HAP-1 (cell line): ENCODE measurements at regions not wholly inside any gene's neighbourhood (a gene's known extent, or its start where the extent isn't known, plus 50 kb on each side); places are given as distances from the start of the nearest gene placed in this dataset.

ENCODE experiments used
- DNase-seq, 2 experiments: peaks; one replicate each; pipeline ENCODE4 v3.0.0-alpha.2; 2016 to 2020; ENCODE audit warnings: low spot score in 2 of 2
- H3K27me3 ChIP-seq: fragments of 250-450 bp; sonication (Bioruptor Pico); 2 replicates; pipeline ENCODE4 v1.5.1; 2020; ENCODE audit warnings: low read depth, mild to moderate bottlenecking, moderate library complexity
- H3K36me3 ChIP-seq: fragments of 250-450 bp; sonication (Bioruptor Pico); replicated peaks from 2 replicates; pipeline ENCODE4 v1.5.1; 2020; ENCODE audit warnings: mild to moderate bottlenecking
- H3K4me1 ChIP-seq: fragments of 250-450 bp; sonication (Bioruptor Pico); 2 replicates; pipeline ENCODE4 v1.5.1; 2020; ENCODE audit warnings: mild to moderate bottlenecking
- H3K4me3 ChIP-seq: fragments of 250-450 bp; sonication (Bioruptor Pico); 2 replicates; pipeline ENCODE4 v1.5.1; 2020; ENCODE audit warnings: mild to moderate bottlenecking, moderate library complexity
- H3K9me3 ChIP-seq: fragments of 250-450 bp; sonication (Bioruptor Pico); 2 replicates; pipeline ENCODE4 v1.5.1; 2020; ENCODE audit warnings: mild to moderate bottlenecking, moderate library complexity
- in situ Hi-C: fragments of 300-500 bp; cut with MboI; formaldehyde crosslinking; loops from 3 replicates; pipeline ENCODE4 v1.14.3; 2020; ENCODE audit warnings: low sequenced_read_pairs, inconsistent platforms, mixed read lengths

GRCh38 chr5:73380710-73381589, 67.6 kb downstream of the FOXD1 start:
- H3K9me3 ChIP-seq: peaks cover 2% of the 10 kb centered on the region; the same call in 1 of the 2 replicates
- no peaks in the 10 kb centered on the region for H3K36me3 ChIP-seq
- H3K4me1 ChIP-seq: no peaks in the 10 kb centered on the region
- H3K4me3 ChIP-seq: no peak overlapping the region
- no peaks in the 10 kb centered on the region for H3K27me3 ChIP-seq
- DNase-seq: no peak
- in situ Hi-C loops: no loop called here

GRCh38 chr5:73380041-73380440, 68.5 kb downstream of the FOXD1 start:
- Histone ChIP-seq H3K36me3 (no peaks in the 10 kb centered on the region), H3K27me3 (no peaks in the 10 kb centered on the region), H3K4me1 (no peaks in the 10 kb centered on the region), H3K9me3 (no peaks in the 10 kb centered on the region; the same call in 1 of the 2 replicates), H3K4me3 (no peak overlapping the region)
- no peak for DNase-seq
- in situ Hi-C loops: no loop called here

GRCh38 chr5:73379435-73379834, 69.1 kb downstream of the FOXD1 start:
- Histone ChIP-seq H3K9me3 (no peaks in the 10 kb centered on the region; the same call in 1 of the 2 replicates), H3K4me3 (no peak overlapping the region), H3K36me3 (no peaks in the 10 kb centered on the region), H3K27me3 (no peaks in the 10 kb centered on the region), H3K4me1 (no peaks in the 10 kb centered on the region)
- in situ Hi-C loops: no loop called here
- no peak for DNase-seq

DNA sequence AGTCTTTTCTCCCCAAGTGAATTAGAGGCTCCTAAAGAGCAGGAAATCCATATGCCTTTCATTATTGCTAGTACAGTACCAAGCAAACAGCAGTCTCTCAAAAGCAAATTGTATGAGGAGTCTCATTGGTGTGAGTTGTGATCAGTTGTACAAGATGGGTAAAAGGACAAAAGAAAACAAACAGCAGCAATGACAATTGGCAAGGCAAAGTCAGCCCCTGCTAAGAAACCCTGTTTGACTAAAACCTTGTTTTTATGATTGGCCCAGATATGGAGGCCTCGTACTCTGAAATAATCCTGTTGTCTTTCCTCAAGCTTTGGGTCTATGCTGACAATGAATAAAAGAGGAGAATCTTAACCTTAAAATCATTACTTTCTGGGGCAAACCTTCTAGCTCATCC, 69.8 kb downstream of the FOXD1 start:
- Histone ChIP-seq H3K4me1 (no peaks in the 10 kb centered on the region), H3K36me3 (no peaks in the 10 kb centered on the region), H3K9me3 (no peaks in the 10 kb centered on the region; the same call in 1 of the 2 replicates), H3K27me3 (no peaks in the 10 kb centered on the region), H3K4me3 (no peak overlapping the region)
- in situ Hi-C loops: no loop called here
- DNase-seq: no peak

- in situ Hi-C loops: no loop called here
- Histone ChIP-seq H3K36me3 (no peaks in the 10 kb centered on the region), H3K4me1 (no peaks in the 10 kb centered on the region), H3K4me3 (no peak overlapping the region), H3K9me3 (no peaks in the 10 kb centered on the region; the same call in 1 of the 2 replicates), H3K27me3 (no peaks in the 10 kb centered on the region)
- no peak for DNase-seq
These were observed 70.5 kb downstream of the FOXD1 start for GRCh38 chr5:73378070-73378469.

DNA sequence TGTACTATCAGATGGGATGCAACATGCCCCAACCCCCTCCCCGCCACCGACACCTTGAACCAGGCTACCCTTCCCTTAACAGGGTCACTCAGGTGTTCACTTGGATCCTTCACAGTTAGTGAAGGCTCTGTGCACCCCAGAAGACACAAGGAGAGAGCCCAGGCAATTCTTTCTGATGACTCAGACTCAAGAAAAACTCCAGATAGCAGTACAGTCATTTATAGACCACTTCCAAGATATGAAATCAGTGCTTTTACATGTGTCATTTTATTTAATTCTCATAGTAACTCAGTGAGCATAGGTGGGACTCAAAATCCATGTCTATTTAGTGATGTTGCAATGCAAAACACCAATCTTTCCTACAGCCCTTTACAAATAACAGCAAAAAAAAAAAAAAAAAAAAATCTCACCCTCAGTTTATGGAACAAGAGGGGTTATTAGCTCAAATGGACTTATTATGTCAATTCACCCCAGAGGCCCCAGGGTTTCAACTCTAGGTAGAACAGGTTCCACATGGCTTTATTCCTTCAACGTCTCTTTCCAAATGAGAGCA, 71.9 kb downstream of the FOXD1 start:
- H3K36me3 ChIP-seq: no peaks in the 10 kb centered on the region
- no peaks in the 10 kb centered on the region for H3K27me3 ChIP-seq
- no peak overlapping the region for H3K4me3 ChIP-seq
- in situ Hi-C loops: no loop called here
- DNase-seq: no peak
- no peaks in the 10 kb centered on the region for H3K4me1 ChIP-seq
- no peaks in the 10 kb centered on the region; the same call in 1 of the 2 replicates for H3K9me3 ChIP-seq

DNA sequence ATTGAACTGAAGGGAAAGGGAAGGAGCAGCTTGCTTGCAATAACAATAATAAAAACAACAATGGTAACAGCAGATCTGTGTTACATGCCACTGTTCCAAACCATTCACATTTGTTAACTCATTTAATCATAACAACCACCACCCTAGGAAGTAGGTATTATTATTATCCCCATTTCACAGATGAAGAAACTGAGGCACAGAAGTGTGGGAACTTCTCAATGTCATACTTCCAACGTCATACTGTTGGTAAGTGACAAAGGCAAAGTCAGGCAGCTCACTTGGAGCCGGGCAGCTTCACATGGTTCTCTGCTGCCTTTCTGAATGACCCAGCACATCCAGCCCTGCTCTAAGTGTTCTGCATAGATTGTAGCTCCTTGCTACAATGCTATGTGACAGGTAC, 72.6 kb downstream of the FOXD1 start:
- no peak for DNase-seq
- Histone ChIP-seq H3K9me3 (no peaks in the 10 kb centered on the region; the same call in 1 of the 2 replicates), H3K4me1 (no peaks in the 10 kb centered on the region), H3K36me3 (no peaks in the 10 kb centered on the region), H3K4me3 (no peak overlapping the region), H3K27me3 (no peaks in the 10 kb centered on the region)
- in situ Hi-C loops: no loop called here

GRCh38 chr5:73375191-73375545, 73.4 kb downstream of the FOXD1 start:
- no peak overlapping the region for H3K4me3 ChIP-seq
- in situ Hi-C loops: no loop called here
- no peak for DNase-seq
- H3K9me3 ChIP-seq: no peaks in the 10 kb centered on the region
- no peaks in the 10 kb centered on the region for H3K27me3 ChIP-seq
- H3K4me1 ChIP-seq: no peaks in the 10 kb centered on the region
- H3K36me3 ChIP-seq: no peaks in the 10 kb centered on the region

GRCh38 chr5:73374520-73375190, 73.9 kb downstream of the FOXD1 start:
- no peaks in the 10 kb centered on the region for H3K9me3 ChIP-seq
- no peak for DNase-seq
- H3K27me3 ChIP-seq: no peaks in the 10 kb centered on the region
- no peak overlapping the region for H3K4me3 ChIP-seq
- H3K36me3 ChIP-seq: no peaks in the 10 kb centered on the region
- no peaks in the 10 kb centered on the region for H3K4me1 ChIP-seq
- in situ Hi-C loops: no loop called here

GRCh38 chr5:73373814-73374510, 74.6 kb downstream of the FOXD1 start:
- Histone ChIP-seq H3K27me3 (no peaks in the 10 kb centered on the region), H3K4me3 (no peak overlapping the region), H3K9me3 (no peaks in the 10 kb centered on the region), H3K36me3 (no peaks in the 10 kb centered on the region), H3K4me1 (no peaks in the 10 kb centered on the region)
- DNase-seq: no peak
- in situ Hi-C loops: no loop called here

- in situ Hi-C loops: no loop called here
- Histone ChIP-seq H3K4me3 (no peak overlapping the region), H3K27me3 (no peaks in the 10 kb centered on the region), H3K9me3 (no peaks in the 10 kb centered on the region), H3K4me1 (no peaks in the 10 kb centered on the region), H3K36me3 (no peaks in the 10 kb centered on the region)
- DNase-seq: no peak
These were observed 77.7 kb downstream of the FOXD1 start for GRCh38 chr5:73370640-73371583.

DNA sequence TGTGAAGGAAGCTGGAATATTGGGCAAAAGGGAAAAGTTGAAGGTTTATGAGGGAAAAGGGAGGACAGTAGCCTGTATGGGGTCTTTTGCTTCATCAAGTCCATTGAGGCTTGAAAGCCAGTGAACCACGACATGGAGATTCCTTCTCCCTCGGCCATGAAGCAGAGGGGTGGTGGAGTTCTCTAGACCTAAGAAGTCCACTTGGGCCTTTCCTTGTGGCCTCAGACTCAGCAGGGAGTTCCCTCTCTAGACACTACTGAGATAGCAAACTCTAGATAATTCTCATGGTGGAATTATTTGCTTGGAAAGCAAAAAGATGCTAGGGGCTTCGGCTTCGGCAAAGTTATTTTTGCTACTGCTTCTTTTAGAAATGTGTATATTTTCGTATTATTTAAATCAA, 78.5 kb downstream of the FOXD1 start:
- Histone ChIP-seq H3K9me3 (no peaks in the 10 kb centered on the region), H3K36me3 (no peaks in the 10 kb centered on the region), H3K4me1 (no peaks in the 10 kb centered on the region), H3K27me3 (no peaks in the 10 kb centered on the region), H3K4me3 (no peak overlapping the region)
- in situ Hi-C loops: no loop called here
- DNase-seq: no peak

- Histone ChIP-seq H3K27me3 (no peaks in the 10 kb centered on the region), H3K4me1 (no peaks in the 10 kb centered on the region), H3K4me3 (no peak overlapping the region), H3K36me3 (no peaks in the 10 kb centered on the region), H3K9me3 (no peaks in the 10 kb centered on the region)
- DNase-seq: no peak
- in situ Hi-C loops: no loop called here
These were observed 79.3 kb downstream of the FOXD1 start for GRCh38 chr5:73369278-73369677.
